Muscle of arm (tissue), 1 donor: ENCODE measurements at regions not wholly inside any gene's neighbourhood (a gene's known extent, or its start where the extent isn't known, plus 50 kb on each side); places are given as distances from the start of the nearest gene placed in this dataset.

Experiments used
- DNase-seq: peaks from one replicate; pipeline ENCODE4 v3.0.0-alpha.2; 2013

GRCh38 chr7:28293527-28293835 is 112.9 kb upstream of the JAZF1 start:
- no peak for DNase-seq

GRCh38 chr7:28296571-28297483 is 115.5 kb upstream of the CREB5 start:
- DNase-seq = no peak

- DNase-seq = no peak
Observed at GRCh38 chr7:28297801-28298459, 114.4 kb upstream of the CREB5 start.

GRCh38 chr7:28298870-28299518 is 113.3 kb upstream of the CREB5 start:
- peak; percentile 48 for DNase-seq

- DNase-seq = no peak
Observed at GRCh38 chr7:28299556-28299955, 112.8 kb upstream of the CREB5 start.

GRCh38 chr7:28300488-28300887 is 111.8 kb upstream of the CREB5 start:
- DNase-seq = no peak

GRCh38 chr7:28301148-28301641 is 111.1 kb upstream of the CREB5 start:
- DNase-seq = peak; percentile 68

- no peak for DNase-seq
Observed at GRCh38 chr7:28304290-28304689, 108.0 kb upstream of the CREB5 start.

- DNase-seq = no peak
Observed at GRCh38 chr7:28309704-28310459, 102.4 kb upstream of the CREB5 start.

- DNase-seq = no peak
Observed at GRCh38 chr7:28310460-28310848, 101.9 kb upstream of the CREB5 start.

- no peak for DNase-seq
Observed at GRCh38 chr7:28311670-28312069, 100.6 kb upstream of the CREB5 start.

- DNase-seq = no peak
Observed at GRCh38 chr7:28312948-28313347, 99.4 kb upstream of the CREB5 start.

- DNase-seq = no peak
Observed at GRCh38 chr7:28314841-28315240, 97.5 kb upstream of the CREB5 start.

GRCh38 chr7:28315565-28316410 is 96.5 kb upstream of the CREB5 start:
- no peak for DNase-seq

GRCh38 chr7:28316489-28316888 is 95.8 kb upstream of the CREB5 start:
- DNase-seq = no peak

- no peak for DNase-seq
Observed at GRCh38 chr7:28318101-28318762, 94.1 kb upstream of the CREB5 start.

GRCh38 chr7:28323833-28324232 is 88.5 kb upstream of the CREB5 start:
- DNase-seq = no peak

- no peak for DNase-seq
Observed at GRCh38 chr7:28328146-28328545, 84.2 kb upstream of the CREB5 start.

GRCh38 chr7:28328822-28329660 is 83.3 kb upstream of the CREB5 start:
- DNase-seq = no peak
